H54 (cell line): ENCODE measurements at regions not wholly inside any gene's neighbourhood (a gene's known extent, or its start where the extent isn't known, plus 50 kb on each side); places are given as distances from the start of the nearest gene placed in this dataset.
A peak's percentile ranks its signal among the peaks of the same experiment; 100 is the strongest.

Source experiments
- DNase-seq: peaks from one replicate; pipeline ENCODE4 v3.0.0; 2011; ENCODE audit warnings: low spot score, mixed read lengths; ENCODE audit not compliant: insufficient read length
- FAIRE-seq: peaks from 3 replicates; lab custom pipeline; 2011; peaks lifted over from hg19 to GRCh38; lab: Jason Lieb, UNC
- POLR2A ChIP-seq: IDR thresholded peaks from 2 replicates; pipeline ENCODE4 v1.6.1; 2011; ENCODE audit warnings: low read depth, mild to moderate bottlenecking, low read length

DNA sequence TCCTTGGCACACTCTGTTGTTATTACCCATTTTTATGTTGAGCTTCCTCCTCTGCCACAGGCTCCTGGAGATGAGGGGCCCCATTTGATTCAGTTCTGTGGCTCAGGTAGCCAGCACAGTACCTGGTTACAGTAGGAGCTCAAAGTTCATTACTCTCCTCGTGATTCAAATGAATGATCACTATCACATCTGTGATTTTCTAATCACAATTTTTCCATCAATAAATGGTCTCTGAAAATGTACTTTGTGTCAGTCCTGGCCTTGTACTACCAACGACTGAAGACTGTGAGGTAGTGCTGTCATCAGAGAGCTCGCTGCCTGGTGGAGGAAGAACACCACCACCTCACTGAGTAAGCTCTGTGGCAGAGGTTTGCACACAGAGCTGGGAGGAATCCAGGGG is 106.8 kb upstream of the JUN start:
- TF ChIP-seq POLR2A: no peak
- no peak for DNase-seq
- FAIRE-seq: no peak

DNA sequence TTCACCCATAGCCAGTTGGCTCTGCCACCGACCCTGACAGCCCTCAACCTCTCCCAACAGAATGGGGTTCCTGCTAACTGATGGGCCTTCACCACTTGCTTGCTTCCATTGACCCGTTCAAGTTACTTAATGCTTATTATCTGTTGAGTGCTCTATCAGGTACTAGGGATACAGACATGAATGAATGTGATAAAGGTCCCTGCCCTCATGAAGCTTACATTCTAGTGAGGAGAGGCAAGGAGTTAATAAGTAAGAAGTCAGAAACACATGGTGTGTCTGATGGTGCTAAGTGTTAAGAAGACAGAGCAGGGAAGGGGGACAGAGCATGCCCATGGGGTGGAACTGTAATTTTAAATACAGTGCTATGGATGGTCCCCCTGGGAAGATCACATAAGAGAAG is 107.5 kb upstream of the JUN start:
- TF ChIP-seq POLR2A: no peak
- FAIRE-seq: no peak
- no peak for DNase-seq

DNA sequence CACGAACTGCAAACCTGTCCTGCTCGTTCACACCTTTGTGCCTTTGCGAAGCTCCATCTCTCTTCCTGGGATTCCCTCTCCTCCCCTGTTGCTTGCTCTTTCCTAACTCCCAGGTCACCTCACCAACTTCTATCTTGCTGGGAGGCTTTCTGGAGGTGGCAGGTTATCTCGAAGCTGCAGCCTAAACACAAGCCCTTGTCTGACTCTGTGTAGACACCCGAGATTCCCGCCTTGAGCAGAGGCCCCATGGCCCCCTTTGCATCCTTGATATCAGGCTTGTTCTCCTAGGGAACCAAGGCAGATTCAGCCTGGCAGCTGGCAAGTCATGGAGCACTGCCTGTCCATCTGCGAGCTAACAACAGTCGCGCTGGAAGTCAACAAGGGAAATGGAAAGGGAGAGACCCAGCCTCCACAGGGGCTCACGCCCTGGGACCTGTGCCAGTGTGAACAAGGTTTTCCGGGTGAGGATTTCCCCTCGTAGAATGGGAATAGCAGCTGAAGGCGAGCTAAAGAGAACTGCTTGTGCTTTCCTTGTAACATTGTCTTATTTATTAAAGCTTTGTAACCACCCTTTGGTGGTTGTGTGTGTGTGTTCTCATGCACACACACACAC is 109.5 kb upstream of the JUN start:
- TF ChIP-seq POLR2A: no peak
- no peak for DNase-seq
- FAIRE-seq: no peak

- DNase-seq (no peak), FAIRE-seq (no peak)
- TF ChIP-seq POLR2A: no peak
Measured at GRCh38 chr1:58895082-58895481, 111.2 kb upstream of the JUN start.

DNA sequence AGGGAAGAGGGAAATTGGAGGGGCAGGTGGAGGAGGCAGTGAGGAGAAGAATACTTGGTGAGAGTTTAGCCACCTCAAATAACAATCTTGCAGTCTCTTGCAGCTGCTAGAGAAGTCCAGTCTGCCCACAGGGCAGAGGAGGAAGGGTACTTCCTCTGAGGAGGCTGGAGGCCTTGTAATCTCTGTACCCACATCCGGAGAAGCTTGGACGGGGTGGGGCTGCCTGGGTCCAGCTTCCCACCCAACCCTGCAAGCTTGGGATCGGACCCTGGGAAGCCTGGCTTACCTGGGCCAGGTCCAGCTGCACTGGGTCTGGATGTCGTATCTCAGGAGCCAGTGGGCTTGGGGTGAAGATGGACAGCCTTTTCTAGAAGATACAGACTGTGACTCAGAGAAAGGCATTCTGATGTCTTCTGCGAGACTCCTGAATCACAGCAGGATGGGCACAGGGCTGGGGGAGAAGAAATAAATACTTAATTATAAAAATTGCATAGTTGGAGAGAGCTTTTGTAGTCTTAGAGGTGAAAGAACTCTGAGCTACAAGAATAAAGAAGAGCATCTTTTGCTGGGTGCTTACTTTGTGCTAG is 111.8 kb upstream of the JUN start:
- no peak for TF ChIP-seq POLR2A
- DNase-seq: no peak
- no peak for FAIRE-seq

GRCh38 chr1:58896246-58897183 is 112.7 kb upstream of the JUN start:
- no peak for TF ChIP-seq POLR2A
- FAIRE-seq (no peak), DNase-seq (no peak)

DNA sequence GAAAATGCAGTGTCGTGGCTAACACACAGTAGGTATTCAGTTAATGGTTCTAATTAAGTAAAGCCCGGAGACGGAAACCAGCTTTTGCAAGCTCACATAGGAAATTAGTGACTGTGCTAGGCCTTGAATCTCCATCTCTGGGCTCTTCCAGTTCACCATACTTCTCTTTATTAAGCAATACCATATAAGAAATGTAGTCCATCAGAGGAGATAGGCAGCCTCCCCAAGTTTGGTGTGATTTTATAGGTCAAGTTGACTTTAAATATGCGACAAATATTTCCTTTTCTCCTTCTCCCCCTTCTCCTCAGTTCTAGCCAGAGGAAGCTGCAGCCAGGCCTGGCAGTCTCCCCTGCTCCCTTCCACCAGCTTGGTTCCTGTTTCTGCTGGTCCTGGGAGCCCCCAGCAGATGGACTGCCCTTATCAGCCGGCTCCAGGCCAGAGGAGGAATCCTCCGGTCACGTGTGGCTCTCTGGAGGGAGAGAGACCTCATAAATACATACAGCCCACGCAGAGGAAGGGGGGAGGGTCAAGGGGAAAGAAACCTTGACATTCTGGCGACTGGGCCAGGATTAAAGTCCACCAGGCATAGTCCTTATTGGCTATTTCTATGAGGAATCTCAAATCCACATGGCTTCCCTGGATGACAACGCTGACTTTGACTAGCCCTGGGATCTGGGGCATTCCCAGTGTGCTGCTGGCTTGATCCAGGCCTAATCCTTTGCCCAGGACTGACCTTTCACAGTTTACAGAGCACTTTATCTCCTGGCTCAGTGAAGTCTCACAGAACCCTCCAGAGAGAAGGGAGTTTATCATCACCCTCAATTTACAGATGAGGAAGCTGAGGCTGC is 115.1 kb upstream of the JUN start:
- no peak for TF ChIP-seq POLR2A
- no peak for FAIRE-seq
- no peak for DNase-seq

DNA sequence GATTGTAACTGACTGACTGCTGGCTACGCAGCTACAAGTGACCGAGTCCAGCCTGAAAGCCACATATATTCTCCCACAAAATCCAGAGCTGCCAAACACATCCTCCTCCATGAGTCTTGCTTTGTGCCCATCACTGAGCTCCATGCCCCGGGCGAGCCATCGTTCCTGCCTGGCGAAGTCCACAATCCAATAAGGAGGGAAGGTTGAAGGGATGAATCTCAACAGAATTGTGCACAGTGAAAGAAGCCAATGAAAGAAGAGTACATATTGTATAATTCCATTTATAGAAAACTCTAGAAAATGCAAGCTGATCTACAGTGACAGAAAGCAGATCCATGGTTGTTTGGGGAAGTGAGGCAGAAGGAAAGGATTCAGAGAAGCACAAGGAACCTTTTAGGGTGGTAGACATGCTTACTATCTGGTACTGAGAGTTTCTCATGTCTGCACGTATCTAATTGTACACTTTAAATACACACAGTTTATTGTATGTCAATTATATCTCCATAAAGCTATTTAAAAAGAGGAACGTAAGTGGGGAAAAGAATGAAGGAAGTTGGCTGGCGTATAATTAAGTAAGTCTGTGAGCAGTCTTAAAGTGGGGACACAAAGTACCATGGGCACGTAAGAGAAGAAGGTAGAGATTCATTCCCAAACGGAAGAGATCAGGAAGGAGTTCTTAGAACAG is 115.9 kb upstream of the JUN start:
- DNase-seq: no peak
- FAIRE-seq: no peak
- no peak for TF ChIP-seq POLR2A

DNA sequence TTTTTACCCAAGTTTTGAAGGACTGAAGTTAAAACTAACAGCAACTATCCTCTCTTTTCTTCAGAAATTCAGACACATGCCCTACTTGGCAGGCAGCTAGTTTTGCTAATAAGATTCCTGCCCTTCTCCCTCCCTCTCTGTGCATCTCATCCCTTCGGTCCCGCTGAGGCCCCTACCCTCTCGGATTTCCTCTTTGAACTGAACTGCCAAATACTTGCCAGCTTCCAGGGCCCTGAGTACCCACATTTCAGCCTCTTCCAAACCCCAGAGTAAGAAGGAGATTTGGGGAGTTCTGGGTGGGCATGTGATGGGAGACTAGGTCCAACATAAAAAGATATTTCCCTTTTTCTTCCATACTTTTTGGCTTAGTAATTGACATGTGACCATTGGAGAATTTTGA is 116.5 kb upstream of the JUN start:
- DNase-seq (no peak), FAIRE-seq (no peak)

GRCh38 chr1:58901008-58901407 is 117.2 kb upstream of the JUN start:
- DNase-seq: no peak
- FAIRE-seq: no peak
- no peak for TF ChIP-seq POLR2A

More for the DNA sequence above, 116.5 kb upstream of the JUN start:
- no peak for TF ChIP-seq POLR2A

DNA sequence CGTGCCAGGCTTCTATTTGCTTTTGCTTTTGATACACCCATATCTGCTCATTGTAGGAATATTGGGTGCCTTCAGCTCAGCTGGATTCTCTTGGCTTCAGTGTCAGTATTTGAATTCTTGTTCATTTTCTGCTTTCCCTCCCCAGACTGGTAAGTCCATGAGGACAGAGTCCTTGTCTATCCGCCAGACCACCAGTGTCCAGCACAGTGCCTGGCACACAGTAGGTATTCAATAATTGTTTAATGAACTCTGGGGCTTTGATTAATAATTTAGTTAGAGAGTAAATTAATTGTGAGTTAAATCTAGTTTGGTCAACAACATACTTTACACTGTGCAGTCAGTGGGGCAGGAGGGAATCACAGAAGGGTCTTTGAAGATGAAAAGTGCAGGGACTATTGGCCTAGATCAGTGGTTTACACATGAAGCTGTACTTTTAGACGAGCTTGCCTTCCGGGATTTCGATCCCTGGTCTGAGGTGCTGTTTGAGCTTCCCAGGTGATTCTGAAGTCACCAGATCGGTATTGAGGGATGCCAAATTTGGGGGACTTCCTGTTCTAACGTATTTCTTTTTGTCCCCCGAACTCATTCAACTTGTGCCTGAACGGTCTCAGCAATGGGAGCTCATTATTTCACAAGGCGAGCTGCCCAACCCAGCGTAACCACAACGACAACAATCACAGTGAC is 119.1 kb upstream of the JUN start:
- DNase-seq: no peak
- TF ChIP-seq POLR2A: no peak
- FAIRE-seq: no peak

- FAIRE-seq: no peak
- peak; percentile 86 for TF ChIP-seq POLR2A
- DNase-seq: peak; percentile 77
Measured at GRCh38 chr1:58903514-58904298, 119.9 kb upstream of the JUN start.
